Vagina (tissue), 2 donors: ENCODE measurements at regions not wholly inside any gene's neighbourhood (a gene's known extent, or its start where the extent isn't known, plus 50 kb on each side); places are given as distances from the start of the nearest gene placed in this dataset.

Source experiments
- POLR2A ChIP-seq, 2 donors: fragments of 450-650 bp; IDR thresholded peaks; one replicate each; pipeline ENCODE4 v1.6.1; 2017; ENCODE audit warnings: antibody characterized with exemption in 2 of 2, mild to moderate bottlenecking in 2 of 2, moderate library complexity in 2 of 2
- TF ChIP-seq, protein P1 (sequence below), 3 experiments: fragments of 450-650 bp in 2 of 3; fragments of 200-600 bp in 1 of 3; sonication (generic) in 1 of 3; IDR thresholded peaks; one replicate each; pipeline ENCODE4 v1.5.1; 2017 to 2019; ENCODE audit warnings: antibody characterized with exemption in 3 of 3, mild to moderate bottlenecking in 2 of 3, moderate library complexity in 2 of 3

DNA sequence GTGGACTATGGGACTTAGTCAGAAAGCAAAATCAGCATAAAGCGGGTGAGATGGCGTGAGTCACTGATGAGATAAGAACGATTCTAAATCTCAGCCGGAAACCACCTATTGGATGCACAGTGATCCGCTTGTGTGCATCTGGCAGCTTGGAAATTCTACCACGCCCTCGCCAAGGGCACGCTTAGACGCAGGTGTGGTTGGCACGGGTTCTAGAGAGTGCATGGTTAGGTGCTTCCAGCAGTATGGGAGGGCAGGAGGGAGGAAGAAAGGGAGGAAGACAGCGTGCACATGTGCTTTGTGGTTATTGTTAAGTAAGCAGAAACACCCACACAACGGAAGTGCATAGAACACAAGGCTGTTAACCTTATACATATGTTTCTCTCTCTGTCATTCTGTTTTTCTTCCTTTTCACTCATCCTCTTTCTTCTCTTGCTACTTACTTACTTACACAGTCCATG is 374.0 kb upstream of the ASIC2 start:
- TF ChIP-seq, protein P1, sequence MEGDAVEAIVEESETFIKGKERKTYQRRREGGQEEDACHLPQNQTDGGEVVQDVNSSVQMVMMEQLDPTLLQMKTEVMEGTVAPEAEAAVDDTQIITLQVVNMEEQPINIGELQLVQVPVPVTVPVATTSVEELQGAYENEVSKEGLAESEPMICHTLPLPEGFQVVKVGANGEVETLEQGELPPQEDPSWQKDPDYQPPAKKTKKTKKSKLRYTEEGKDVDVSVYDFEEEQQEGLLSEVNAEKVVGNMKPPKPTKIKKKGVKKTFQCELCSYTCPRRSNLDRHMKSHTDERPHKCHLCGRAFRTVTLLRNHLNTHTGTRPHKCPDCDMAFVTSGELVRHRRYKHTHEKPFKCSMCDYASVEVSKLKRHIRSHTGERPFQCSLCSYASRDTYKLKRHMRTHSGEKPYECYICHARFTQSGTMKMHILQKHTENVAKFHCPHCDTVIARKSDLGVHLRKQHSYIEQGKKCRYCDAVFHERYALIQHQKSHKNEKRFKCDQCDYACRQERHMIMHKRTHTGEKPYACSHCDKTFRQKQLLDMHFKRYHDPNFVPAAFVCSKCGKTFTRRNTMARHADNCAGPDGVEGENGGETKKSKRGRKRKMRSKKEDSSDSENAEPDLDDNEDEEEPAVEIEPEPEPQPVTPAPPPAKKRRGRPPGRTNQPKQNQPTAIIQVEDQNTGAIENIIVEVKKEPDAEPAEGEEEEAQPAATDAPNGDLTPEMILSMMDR (IDR thresholded peaks at IDR 0.05): no peak
- TF ChIP-seq POLR2A (IDR thresholded peaks at IDR 0.05): no peak
